Stimulated activated CD8-positive, alpha-beta memory T cell treated with anti-CD3 and anti-CD28 coated beads, Interleukin-7, amount 100 ng/mL, for 24 hours (primary cell): ENCODE measurements at regions not wholly inside any gene's neighbourhood (a gene's known extent, or its start where the extent isn't known, plus 50 kb on each side); places are given as distances from the start of the nearest gene placed in this dataset.

Experiments
- DNase-seq: peaks from one replicate; pipeline ENCODE4 v3.0.0-alpha.2; 2020; ENCODE audit warnings: low read depth

- no peak for DNase-seq
Observed at GRCh38 chr10:131710142-131710861, 190.5 kb upstream of the PPP2R2D start.

- DNase-seq, result no peak
Observed at GRCh38 chr10:131722121-131722520, 178.7 kb upstream of the PPP2R2D start.

- no peak for DNase-seq
Observed at GRCh38 chr10:131722525-131723264, 178.1 kb upstream of the PPP2R2D start.

- DNase-seq, result no peak
Observed at GRCh38 chr10:131723297-131724168, 177.3 kb upstream of the PPP2R2D start.

GRCh38 chr10:131724169-131724545, 176.7 kb upstream of the PPP2R2D start:
- no peak for DNase-seq

- DNase-seq, result no peak
Observed at GRCh38 chr10:131724891-131725580, 175.8 kb upstream of the PPP2R2D start.

GRCh38 chr10:131725581-131726069, 175.2 kb upstream of the PPP2R2D start:
- no peak for DNase-seq

- DNase-seq, result no peak
Observed at GRCh38 chr10:131726076-131726880, 174.5 kb upstream of the PPP2R2D start.

- DNase-seq, result no peak
Observed at GRCh38 chr10:131726967-131727366, 173.8 kb upstream of the PPP2R2D start.

GRCh38 chr10:131727560-131727959, 173.2 kb upstream of the PPP2R2D start:
- no peak for DNase-seq

- DNase-seq, result no peak
Observed at GRCh38 chr10:131728286-131729228, 172.3 kb upstream of the PPP2R2D start.

- no peak for DNase-seq
Observed at GRCh38 chr10:131729361-131729760, 171.4 kb upstream of the PPP2R2D start.

GRCh38 chr10:131729938-131730660, 170.7 kb upstream of the PPP2R2D start:
- DNase-seq, result no peak

- DNase-seq, result no peak
Observed at GRCh38 chr10:131730771-131731497, 169.9 kb upstream of the PPP2R2D start.

- no peak for DNase-seq
Observed at GRCh38 chr10:131731780-131732630, 168.8 kb upstream of the PPP2R2D start.

GRCh38 chr10:131732631-131733127, 168.1 kb upstream of the PPP2R2D start:
- no peak for DNase-seq

GRCh38 chr10:131733596-131733995, 167.2 kb upstream of the PPP2R2D start:
- DNase-seq, result no peak
